CD4-positive, alpha-beta T cell treated with Interleukin-17A for 1 hour (primary cell): ENCODE measurements at regions not wholly inside any gene's neighbourhood (a gene's known extent, or its start where the extent isn't known, plus 50 kb on each side); places are given as distances from the start of the nearest gene placed in this dataset.

Experiments used
- DNase-seq: peaks from one replicate; pipeline ENCODE4 v3.0.0-alpha.2; 2020

DNA sequence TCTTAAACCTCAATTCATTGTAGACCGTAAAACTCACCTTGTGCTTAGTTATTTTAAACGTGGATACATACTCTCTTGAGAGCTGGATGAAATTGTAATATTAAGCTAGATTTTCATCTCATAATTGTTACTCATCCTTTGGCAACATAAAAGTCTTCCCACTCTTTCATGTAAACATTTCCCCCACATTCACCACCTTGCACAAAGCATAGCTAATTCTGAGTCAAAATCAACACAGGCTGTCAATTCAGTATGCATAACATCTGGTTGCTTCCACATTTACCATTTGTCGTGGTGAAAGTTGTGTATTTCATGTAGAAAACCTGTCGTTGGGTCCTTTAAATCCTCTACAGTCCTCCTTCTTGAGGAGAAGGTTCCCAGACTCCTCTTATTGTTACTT, 524.6 kb downstream of the OTOL1 start:
- DNase-seq: no peak

DNA sequence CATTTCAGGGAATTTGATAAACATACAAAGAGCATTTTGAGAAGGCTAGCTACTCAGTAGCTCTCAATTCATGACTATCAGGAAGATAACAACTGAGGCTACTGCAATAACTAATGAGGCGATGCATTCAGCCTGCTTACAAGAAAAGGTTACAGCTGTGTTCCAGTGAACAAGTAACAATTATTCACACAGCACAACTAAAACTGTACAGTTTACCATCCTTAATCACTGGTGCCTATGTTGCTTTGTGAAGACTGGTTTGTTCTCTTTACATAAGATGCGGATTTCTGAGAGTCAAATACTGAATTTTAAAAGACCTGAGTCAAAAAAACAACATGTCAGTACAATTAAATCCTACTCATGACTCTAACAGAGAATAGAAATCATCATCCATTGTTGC, 526.3 kb downstream of the OTOL1 start:
- DNase-seq: no peak

DNA sequence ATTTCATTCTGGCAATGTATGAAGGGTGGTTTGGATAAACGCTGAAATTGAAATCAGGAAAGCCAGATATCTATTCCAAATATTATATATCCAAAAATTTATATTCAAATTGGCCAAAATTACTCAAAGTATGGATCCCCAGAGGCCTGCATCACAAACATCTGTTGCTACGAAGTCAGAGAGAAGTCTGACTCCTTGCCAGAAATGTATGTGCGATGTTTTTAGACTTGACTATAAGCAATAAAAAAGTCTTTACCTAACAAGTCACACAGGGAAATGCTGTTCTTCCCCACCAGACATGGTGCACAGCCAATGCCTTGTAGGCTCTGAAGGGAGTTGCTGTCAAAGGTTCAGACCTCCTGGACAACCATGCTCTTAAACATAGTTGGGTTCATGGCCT, 533.1 kb downstream of the OTOL1 start:
- DNase-seq: no peak

DNA sequence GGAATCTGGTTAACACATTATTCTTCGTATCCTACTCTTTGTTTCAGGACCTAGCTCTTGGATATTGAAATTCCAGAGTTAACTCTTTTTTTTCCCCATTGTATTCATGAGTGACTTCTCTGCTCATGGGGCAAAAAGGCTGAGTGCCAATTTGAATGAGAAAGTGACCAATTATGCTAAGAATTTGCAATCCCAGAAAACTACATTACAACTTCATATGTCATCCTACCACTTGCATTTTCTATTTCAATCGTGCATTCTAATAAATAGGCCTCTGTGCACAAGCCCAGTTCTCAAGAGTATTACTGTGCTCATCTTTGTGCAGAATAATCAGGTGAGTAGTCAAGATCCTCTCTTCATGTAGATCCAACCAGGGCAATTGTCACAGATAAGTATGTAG, 537.8 kb downstream of the OTOL1 start:
- no peak for DNase-seq

DNA sequence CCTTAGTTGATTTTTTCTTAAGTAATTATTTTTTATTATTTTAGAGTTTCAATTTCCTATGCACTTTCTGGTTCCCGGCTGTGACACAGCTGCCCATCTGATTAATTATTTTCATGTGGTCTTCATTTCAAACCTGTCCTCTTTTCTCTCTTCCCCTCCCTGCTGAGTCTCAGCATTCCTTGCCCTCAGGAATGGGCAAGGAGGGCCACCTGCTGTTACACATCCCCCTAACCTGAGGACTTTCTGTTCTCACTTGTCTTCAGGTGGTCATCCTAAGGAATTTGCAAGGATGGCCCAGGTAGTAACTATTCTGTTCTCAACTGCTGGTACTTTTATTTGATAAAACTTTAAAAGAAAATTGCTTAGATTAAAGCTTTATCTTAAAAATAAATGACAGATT, 545.0 kb downstream of the OTOL1 start:
- no peak for DNase-seq

DNA sequence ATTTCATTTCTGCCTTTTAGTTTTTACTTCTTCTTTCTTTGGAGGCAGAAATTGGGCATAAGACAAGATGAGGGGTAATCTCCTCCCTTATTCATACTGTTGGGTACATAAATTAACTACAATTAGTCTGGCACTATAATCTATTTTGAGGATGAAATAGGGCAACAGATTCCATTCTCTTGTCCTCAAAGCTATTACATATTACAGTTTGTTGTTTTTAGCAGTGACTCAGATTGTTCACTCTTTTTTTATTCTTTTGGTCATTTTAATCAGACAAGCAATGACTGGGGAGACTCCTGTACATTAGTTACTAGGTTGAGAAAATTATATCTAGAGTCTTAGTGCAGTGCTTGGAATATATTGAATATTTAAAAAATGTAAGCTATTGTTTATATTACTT, 556.0 kb downstream of the OTOL1 start:
- no peak for DNase-seq

DNA sequence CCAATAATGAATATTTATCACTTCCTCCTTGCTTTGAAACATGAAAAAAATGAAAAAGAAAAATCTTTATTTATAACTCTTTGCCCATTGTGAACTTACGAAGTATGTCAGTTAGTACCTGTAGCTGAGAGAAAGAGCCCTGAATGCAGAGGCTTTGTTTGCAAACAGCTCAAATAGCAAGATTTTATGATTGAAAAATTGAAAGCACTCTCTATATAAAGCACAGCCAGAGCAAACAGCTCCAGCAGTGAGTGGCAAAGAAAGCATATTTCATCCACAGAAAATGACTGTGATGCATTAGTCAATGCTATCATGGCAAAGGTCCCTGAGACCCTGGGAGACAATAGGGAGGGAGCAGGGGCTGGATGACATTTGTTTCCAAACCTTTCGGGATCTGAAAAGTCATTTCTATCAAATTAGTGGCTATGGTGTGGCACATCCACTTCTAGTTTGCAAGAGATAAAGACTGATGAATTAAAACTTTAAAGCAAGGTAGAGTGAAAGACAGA, 576.1 kb downstream of the OTOL1 start:
- no peak for DNase-seq

DNA sequence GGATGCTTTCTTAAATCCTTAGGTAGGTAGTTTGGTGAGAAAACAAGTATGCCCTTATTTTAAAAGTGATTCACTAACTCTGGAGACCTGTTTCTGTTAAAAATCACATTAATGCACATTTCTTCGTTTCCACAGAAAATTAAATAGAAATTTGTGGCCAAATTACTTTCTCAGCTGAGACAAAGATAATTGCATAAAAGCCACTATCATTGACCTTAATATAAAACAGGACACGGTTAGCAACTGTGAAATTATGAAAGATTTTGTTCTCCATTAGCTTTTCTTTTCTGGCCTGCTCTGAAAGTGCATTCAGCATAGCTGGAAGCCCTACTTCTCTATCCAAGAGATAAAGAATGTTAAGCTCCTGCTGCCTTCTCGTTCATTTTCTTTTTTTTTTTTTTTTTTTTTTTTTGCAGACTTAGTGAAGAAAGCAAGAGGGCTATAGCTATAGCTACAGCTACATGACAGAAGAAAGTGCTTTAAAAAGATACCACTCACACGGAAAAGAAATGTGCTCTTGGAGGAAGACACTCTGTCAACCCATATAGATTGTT, 576.9 kb downstream of the OTOL1 start:
- no peak for DNase-seq

DNA sequence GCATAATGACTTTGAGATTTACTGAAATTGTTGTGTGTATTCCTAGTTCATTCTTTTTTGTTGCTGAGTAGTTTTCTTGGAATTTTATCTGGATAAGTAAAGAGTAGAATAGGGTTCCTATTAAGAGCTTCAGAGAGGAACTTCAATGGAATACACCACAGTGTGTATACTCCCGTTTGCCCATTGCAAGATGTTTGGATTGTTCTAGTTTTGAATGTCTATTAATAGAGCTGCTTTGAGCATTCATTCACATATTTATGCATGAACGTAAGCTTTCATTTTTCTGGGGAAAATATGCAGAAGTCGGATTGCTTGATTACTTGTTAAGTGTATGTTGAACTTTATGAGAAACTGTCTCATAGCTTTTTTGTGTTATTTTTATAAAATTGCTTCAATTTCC, 580.5 kb downstream of the OTOL1 start:
- no peak for DNase-seq

DNA sequence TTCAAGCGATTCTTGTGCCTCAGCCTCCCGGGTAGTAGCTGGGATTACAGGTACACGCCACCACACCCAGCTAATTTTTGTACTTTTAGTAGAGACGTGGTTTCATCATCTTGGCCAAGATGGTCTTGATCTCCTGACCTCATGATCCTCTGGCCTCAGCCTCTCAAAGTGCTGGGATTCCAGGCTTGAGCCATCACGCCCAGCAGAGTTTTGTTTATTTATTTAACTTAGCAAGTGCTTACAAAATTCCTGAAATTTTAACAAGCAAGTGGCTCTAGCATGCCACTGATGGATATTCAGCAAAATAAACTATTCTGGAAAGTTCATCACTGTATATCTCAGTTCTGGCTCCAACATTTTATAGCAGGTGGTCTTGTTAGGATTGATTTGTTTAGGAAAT, 585.9 kb downstream of the OTOL1 start:
- no peak for DNase-seq

DNA sequence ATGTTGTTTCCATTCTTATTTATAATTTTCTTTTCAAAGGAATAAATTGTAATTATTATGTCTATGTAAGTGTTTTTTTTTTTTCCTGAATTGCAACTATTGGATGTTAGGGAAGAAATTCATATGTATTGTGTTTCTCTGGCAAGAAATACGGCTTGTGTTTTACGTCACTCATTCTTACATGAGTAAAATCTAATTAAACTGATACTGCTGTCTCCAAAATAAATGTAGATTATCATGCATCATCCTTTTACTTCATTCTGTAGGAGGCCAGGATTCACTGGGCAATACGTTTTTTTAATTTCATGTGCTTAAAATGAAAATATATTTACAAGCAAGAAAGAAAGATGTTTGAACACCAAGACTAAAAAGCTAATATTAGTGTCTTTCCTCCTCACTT, 590.8 kb downstream of the OTOL1 start:
- no peak for DNase-seq

DNA sequence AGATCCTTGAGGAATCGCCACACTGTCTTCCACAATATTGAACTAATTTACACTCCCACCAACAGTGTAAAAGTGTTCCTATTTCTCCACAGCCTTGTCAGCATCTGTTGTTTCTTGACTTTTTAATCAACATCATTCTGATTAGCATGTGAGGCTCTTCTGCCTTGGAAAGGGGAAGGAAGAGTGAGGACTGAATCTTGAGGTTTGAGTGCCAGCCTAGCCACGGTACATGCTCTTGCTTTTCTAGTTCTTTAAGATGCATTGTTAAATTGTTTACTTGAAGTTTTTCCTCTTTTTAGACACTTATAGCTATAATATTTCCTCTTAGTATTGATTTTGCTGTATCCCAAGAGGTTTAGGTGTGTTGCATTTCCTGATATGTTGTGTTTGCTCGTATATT, 596.1 kb downstream of the OTOL1 start:
- no peak for DNase-seq

DNA sequence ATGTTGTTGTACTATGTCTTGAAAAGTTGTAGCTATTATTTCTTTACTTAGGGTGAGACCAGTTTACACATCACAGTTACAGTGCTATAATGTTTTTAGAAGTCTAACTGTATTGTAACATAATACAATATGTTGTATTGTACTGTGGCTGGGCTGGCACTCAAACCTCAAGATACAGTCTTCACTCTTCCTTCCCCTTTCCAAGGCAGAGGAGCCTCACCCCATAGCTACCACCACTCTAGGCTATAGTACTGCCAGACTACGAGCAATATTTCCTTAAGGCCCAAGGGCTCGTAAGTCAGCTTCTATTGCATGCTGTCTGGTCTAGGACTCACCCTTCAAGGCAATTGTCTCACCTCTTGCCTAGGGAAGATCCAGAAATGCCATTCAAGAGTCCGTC, 597.7 kb downstream of the OTOL1 start:
- no peak for DNase-seq

DNA sequence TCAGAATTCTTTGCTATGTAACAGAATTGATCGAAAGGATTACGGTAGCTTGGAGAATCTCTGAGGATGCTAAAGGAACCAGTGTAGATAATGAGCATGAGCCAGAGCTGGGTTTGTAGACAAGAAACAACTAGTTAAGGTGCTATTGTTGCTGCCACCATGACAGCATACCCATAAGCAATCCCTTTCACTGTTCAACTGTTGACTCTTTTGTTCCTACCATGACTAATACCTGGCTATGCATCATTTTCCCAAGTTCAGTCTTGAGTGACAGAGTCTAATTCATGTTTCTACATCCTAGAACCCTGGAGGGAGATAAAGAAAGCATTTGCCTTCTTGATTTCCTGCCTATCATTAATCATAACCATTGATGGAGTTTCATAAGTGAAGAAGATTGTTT, 600.3 kb downstream of the OTOL1 start:
- no peak for DNase-seq

DNA sequence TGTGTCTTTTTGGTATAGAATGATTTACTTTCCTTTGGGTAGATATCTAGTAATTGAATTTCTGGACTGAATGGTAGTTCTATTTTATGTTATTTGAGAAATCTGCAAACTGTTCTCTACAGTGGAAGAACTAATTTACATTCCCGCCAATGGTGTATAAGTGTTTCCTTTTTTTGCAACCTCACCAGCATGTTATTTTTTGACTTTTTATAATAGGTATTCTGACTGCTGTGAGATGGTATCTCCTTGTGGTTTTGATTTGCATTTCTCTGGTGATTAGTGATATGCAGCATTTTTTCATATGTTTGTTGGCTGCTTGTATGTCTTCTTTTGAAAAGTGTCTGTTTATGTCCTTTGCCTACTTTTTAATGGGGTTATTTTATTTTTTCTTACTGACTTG, 607.2 kb downstream of the OTOL1 start:
- DNase-seq: no peak

DNA sequence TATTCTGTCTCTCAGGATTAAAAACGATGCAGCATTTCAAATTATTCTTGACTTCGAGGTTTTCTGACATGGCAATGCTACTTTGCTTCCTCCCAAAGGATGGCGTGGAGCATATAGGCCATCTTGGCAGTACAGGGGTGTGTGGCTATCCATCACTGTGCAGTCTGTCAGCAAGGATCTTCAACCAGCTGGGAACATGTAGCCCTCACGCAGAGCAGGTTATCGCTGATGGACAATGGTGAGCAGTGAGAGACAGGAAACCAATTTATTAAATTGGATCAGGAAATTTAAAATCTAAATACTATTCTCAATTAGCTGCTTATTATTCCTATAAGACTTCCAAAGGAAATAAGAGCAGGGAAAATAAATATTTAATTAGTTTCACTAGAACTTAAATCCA, 615.3 kb downstream of the OTOL1 start:
- DNase-seq: no peak

DNA sequence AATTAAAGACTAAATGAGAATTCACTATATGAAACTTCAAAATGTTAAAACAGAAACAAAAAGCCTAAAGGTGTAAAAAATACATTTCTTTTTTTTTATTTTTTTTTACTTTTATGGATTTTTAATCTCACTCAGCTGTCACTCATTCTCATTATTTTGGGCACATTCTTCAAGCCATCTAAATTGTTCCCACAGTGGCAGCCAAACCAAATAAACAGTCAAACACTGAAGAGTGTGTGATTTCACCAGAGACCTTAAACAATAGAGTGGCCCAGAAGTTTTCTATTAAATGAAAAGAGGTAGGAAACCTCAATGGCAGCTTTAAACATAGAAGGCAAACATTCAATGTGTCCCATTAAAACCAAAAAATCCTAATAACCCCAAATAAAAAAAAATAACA, 616.1 kb downstream of the OTOL1 start:
- DNase-seq: no peak

DNA sequence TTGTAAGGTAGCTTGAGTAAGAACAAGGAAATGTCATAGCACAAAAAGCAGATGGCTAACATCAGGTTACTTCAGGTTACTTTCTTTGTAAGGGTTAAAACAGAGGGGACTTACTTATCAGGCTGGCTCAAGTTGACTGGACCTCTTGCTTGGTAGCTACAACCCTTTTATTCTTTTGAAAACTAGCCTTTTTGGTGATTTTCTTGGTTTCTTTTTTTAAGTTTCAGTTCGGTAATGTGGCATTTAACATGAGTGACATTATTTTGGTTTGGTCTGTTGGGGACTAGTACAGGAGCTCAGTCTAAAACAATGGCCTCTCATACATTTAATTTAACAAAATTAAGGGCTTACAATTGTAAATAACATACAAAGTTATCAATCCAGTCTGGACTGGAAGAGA, 621.4 kb downstream of the OTOL1 start:
- no peak for DNase-seq

DNA sequence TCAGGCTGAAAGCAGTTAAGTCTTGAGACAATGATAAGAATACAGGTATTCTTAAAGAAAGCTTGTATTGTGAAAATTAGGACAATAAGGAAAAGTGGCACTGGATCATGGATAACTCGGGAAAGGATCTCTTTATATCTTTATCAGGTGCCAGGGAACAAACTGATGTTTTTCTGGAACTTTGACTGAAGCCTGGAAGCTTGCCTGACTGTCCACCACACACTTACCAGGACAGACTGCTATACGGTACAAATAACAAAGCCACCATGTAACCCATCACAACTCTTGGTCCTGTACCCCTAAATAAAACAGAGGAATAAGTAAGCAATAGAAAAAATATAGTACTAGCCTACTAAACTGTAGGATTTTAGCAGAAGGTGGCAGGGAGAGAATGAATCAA, 623.0 kb downstream of the OTOL1 start:
- DNase-seq: no peak

DNA sequence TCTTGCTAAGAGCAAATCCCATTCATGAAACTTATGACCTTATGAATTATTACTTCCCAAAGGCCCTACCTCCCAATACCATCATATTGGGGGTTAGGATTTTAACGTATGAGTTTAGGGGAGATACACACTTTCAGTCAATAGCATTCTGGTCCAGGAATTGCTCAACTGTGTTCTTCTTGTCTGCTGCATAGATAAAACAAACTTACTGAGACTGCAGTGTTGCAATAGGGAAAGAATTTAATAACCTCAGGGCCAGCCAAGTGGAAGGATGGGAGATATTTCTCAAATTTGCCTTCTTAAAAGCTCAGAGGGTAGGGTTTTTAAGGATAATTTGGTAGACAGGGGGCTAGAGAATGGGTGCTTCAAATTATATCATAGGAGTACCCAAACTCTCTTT, 625.8 kb downstream of the OTOL1 start:
- DNase-seq: no peak

DNA sequence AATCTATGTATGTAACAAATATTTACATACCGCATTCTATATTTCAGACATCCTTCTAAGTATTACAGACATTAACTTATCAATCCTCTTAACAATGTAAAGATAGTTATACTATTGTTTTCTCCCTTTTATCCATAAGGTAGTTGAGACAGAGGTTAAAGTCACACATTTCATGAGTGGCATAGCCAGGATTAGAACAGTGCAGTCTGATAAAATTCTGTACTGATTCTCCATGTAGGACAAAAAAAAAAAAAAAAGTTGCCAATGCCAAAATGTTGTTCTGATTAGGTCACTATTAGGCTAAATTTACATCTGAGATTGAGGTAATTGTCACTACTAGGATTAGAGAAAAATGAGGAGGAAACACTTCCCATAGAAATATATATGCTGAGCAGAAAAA, 629.2 kb downstream of the OTOL1 start:
- no peak for DNase-seq

DNA sequence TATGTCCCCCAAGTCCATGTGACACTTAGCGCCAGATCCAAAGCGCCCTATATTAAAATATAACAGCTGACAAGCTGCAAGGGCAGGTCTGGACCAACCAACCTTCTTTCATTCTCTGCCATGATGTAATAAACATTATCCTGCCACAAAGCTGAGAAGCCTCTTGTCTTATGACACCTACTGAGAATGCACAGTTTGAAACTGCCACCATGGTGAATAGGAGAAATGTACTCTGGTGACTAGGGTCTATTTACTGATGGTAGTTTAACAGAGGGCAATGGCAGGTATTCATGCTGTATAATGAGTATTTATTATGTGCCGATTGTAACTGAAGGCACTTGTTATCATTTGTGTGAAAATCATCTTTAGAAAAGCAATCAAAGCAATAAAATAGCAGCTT, 634.0 kb downstream of the OTOL1 start:
- no peak for DNase-seq

DNA sequence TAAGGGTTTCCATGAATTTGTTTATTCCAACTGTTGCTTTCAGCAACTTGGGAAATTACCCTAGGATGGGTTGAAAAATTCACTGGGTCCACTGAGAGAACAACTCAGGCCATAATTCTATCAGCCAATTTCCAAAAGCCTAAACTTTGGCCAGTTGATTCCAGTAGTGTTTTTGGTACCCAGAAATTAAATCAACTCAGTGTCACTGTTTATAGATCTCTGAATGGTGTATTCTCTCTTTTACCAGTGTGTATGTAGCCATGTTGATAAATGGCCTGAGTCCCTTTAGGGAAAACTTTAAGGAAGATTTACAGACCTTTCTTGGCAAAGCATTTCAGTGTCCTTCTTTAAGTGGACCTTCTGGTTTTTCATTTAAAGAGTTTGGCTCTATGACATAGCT, 636.4 kb downstream of the OTOL1 start:
- DNase-seq: no peak

DNA sequence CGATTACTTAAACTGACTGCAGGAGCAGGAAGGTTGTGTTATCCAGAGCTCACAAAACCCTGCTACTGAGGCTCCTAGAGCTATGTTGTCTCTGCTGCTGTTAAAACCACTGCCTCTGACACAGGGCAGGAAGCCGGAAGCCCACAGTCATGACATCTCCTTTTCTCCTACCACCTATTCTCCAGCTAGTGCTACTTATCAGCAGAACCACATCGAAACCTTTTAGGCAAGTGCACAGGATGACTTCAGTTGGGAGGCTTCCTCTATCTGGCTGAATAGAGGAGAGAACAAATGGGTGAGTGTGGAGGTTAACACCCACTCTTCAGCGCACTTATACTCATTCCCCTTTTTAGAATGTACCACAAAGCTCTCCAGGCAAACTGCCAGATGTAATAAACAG, 638.0 kb downstream of the OTOL1 start:
- DNase-seq: no peak

DNA sequence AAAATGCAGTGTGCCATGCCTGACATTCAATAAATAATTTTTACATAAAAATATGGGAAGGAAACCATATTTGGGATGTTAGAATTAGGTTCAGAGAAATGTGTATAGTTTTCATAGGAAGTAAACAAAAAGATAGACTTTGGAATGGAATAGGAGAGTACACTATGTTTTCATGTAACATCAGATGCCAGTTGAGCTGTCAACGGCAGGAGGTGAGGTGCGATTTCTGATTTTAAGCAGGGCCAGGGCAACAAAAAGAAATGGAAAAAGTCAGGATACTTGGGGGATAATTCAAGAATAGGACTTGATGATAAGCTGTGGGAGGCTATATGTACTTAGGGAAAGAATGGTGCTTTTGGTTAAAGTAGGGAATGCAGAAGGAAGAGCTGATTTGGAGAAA, 639.5 kb downstream of the OTOL1 start:
- no peak for DNase-seq

DNA sequence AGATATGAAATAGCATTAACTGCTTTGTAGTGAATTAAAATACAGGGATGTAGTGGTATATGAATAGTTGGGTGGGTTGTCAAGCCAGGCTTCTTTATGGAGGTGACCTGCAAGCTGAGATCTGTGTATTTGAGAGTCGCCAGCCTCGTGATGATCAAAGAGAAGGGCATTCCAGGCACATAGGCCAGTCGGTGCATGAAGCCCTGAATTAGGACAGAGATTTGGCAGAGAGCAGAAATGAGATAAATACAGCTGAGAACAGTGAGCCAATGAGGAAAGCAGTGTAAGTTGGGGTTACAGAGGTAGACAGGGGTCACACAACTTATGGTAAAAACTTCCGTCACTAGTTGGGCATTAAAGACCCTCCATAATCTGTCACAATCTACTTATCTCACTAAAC, 641.9 kb downstream of the OTOL1 start:
- no peak for DNase-seq
